Bronchial epithelial cell (primary cell): ENCODE measurements at regions not wholly inside any gene's neighbourhood (a gene's known extent, or its start where the extent isn't known, plus 50 kb on each side); places are given as distances from the start of the nearest gene placed in this dataset.

ENCODE experiments used
- DNase-seq: peaks from one replicate; pipeline ENCODE4 v3.0.0-alpha.2; 2010; ENCODE audit warnings: low read depth
- FAIRE-seq: peaks from 2 replicates; lab custom pipeline; 2011; peaks lifted over from hg19 to GRCh38; lab: Jason Lieb, UNC
- H3K27me3 ChIP-seq: 2 replicates; pipeline ENCODE4 v1.5.1; 2011; ENCODE audit warnings: low read length; ENCODE audit not compliant: control insufficient read depth, insufficient read depth
- H3K36me3 ChIP-seq: 2 replicates; pipeline ENCODE4 v1.5.1; 2011; ENCODE audit warnings: low read length; ENCODE audit not compliant: control insufficient read depth, insufficient read depth
- H3K4me3 ChIP-seq: 2 replicates; pipeline ENCODE4 v1.5.1; 2011; ENCODE audit warnings: mild to moderate bottlenecking, low read depth, low read length, control low read depth
- CTCF ChIP-seq: IDR thresholded peaks from 2 replicates; pipeline ENCODE4 v1.5.1; 2011; ENCODE audit warnings: mild to moderate bottlenecking, moderate library complexity, low read length, control low read depth, inconsistent platforms; ENCODE audit not compliant: insufficient read depth, severe bottlenecking

DNA sequence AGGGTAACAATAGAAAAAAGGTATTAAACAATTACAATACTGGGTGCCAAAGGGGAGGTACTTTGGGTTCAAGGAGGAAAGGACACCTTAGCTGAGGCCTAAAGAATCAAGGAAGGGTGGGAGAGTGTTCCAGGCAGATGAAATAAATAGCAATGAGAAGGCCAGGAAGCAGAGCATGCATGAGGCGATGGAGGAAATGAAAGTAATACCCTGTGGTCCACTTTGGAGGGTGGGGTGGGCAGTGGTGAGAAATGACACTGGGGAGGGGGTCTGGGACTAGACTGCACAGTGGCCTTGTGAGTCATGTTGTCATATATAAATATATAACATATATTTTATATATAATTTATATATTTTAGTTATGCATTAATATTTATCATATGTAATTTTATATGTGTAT, 55.9 kb downstream of the BHLHE40 start:
- FAIRE-seq, result no peak
- Histone ChIP-seq H3K27me3 (no peaks in the 10 kb centered on the region), H3K36me3 (no peaks in the 10 kb centered on the region), H3K4me3 (no peak overlapping the region)
- TF ChIP-seq CTCF, result no peak
- DNase-seq, result no peak

GRCh38 chr3:5035692-5036391, 56.6 kb downstream of the BHLHE40 start:
- DNase-seq, result no peak
- no peak for TF ChIP-seq CTCF
- Histone ChIP-seq H3K36me3 (no peaks in the 10 kb centered on the region), H3K4me3 (no peak overlapping the region), H3K27me3 (no peaks in the 10 kb centered on the region)
- no peak for FAIRE-seq

DNA sequence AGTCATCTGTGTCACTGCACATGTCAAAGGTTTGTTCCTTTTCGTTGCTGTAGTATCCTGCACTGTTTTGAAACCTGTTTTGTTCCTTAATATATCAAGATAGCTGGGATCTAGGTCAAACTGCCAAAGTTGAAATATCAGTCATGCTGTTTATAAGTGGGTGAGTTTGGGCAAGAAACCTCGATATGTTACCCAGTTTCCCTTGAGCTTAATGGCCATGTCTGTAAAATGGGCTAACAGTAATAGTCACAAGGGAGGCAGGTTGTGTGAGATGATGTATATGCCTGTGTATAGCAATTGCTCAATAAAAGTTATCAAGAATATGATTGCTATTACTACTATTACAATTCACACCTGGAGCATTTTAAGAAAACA, 57.1 kb downstream of the BHLHE40 start:
- no peak for TF ChIP-seq CTCF
- Histone ChIP-seq H3K36me3 (no peaks in the 10 kb centered on the region), H3K4me3 (no peak overlapping the region), H3K27me3 (no peaks in the 10 kb centered on the region)
- DNase-seq (no peak), FAIRE-seq (no peak)

GRCh38 chr3:5036858-5037257, 57.6 kb downstream of the BHLHE40 start:
- Histone ChIP-seq H3K36me3 (no peaks in the 10 kb centered on the region), H3K27me3 (no peaks in the 10 kb centered on the region), H3K4me3 (no peak overlapping the region)
- DNase-seq (no peak), FAIRE-seq (no peak)
- no peak for TF ChIP-seq CTCF

DNA sequence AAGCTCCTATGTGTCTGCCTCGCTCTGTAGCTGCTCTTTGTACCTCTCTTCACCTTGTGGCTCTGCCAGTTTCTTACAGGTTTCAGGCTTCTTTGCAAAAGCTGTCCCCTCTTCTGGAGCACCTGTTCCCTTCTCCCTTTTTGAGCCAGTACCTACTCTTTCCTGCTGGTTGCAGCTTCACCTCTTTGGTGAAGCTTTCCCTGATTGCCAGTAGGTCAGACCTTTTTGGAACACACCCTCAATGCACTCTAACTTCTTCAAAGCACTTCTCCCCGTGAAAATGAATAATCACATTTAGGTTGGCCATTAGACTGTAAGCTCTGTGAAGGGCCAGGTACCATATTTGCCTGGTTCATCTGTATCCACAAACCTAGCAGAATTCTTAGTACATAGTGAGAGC, 60.3 kb downstream of the BHLHE40 start:
- Histone ChIP-seq H3K27me3 (no peaks in the 10 kb centered on the region), H3K36me3 (no peaks in the 10 kb centered on the region), H3K4me3 (no peak overlapping the region)
- FAIRE-seq (no peak), DNase-seq (no peak)
- TF ChIP-seq CTCF, result no peak

DNA sequence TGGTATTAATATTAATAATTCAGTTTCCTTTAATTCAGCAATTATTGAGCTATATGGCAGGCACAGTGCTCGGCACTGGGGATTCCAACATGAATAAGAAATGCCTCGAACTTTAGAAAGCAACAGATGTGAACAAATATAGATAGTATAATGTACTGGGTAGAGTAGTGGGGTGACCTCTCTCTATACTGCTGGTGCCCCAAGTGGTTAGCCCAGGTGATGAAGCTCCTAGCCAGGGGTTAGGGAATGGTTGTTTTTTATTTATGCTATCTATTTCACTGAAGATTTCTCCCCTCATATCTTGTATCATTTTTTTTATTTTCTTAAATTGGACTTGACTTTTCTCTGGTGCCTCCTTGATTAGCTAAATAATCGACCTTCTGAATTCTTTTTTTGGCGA, 62.1 kb downstream of the BHLHE40 start:
- no peak for DNase-seq

More for the DNA sequence above, 62.1 kb downstream of the BHLHE40 start:
- FAIRE-seq, result no peak
- Histone ChIP-seq H3K36me3 (no peaks in the 10 kb centered on the region), H3K4me3 (no peak overlapping the region), H3K27me3 (no peaks in the 10 kb centered on the region)
- no peak for TF ChIP-seq CTCF
